RWPE2 (cell line): ENCODE measurements at regions not wholly inside any gene's neighbourhood (a gene's known extent, or its start where the extent isn't known, plus 50 kb on each side); places are given as distances from the start of the nearest gene placed in this dataset.
A peak's percentile ranks its signal among the peaks of the same experiment; 100 is the strongest.

Experiments
- ATAC-seq: fragments of 200-7000 bp; cut with Tn5 transposase; 3 replicates; pipeline ENCODE4 v1.9.1; 2021; ENCODE audit warnings: low read depth
- DNase-seq: peaks from one replicate; pipeline ENCODE4 v3.0.0-alpha.2; 2020; ENCODE audit warnings: low spot score
- H3K27ac ChIP-seq: fragments of 450-650 bp; 2 replicates; pipeline ENCODE4 v1.5.1; 2017; ENCODE audit warnings: mild to moderate bottlenecking; ENCODE audit not compliant: poor library complexity, severe bottlenecking
- H3K27me3 ChIP-seq: fragments of 250-450 bp; sonication (Bioruptor Pico); 2 replicates; pipeline ENCODE4 v1.5.1; 2021; ENCODE audit warnings: mild to moderate bottlenecking, moderate library complexity; ENCODE audit not compliant: insufficient read depth, poor library complexity, severe bottlenecking
- H3K36me3 ChIP-seq: fragments of 250-450 bp; sonication (Bioruptor Pico); 2 replicates; pipeline ENCODE4 v1.5.1; 2020; ENCODE audit warnings: low read depth, mild to moderate bottlenecking, moderate library complexity
- H3K4me1 ChIP-seq: fragments of 250-450 bp; sonication (Bioruptor Pico); 2 replicates; pipeline ENCODE4 v1.5.1; 2021; ENCODE audit warnings: mild to moderate bottlenecking, moderate library complexity; ENCODE audit not compliant: insufficient read depth, poor library complexity, severe bottlenecking
- H3K4me3 ChIP-seq: fragments of 250-450 bp; sonication (Bioruptor Pico); 2 replicates; pipeline ENCODE4 v1.5.1; 2021; ENCODE audit warnings: mild to moderate bottlenecking, moderate library complexity; ENCODE audit not compliant: severe bottlenecking
- H3K9me3 ChIP-seq: fragments of 250-450 bp; sonication (Bioruptor Pico); 2 replicates; pipeline ENCODE4 v1.5.1; 2021; ENCODE audit warnings: mild to moderate bottlenecking, moderate library complexity; ENCODE audit not compliant: severe bottlenecking
- CTCF ChIP-seq: fragments of 450-650 bp; IDR thresholded peaks from one replicate; pipeline ENCODE4 v1.5.1; 2017; ENCODE audit warnings: mild to moderate bottlenecking, moderate library complexity; ENCODE audit not compliant: poor library complexity, severe bottlenecking

GRCh38 chr18:25005541-25006403 lies 346.2 kb downstream of the ZNF521 start:
- peak; percentile 52; the same call in 2 of the 3 replicates for ATAC-seq
- no peak for TF ChIP-seq CTCF
- H3K4me3 ChIP-seq: no peak overlapping the region
- H3K36me3 ChIP-seq: no peaks in the 10 kb centered on the region
- DNase-seq: no peak
- no peaks in the 10 kb centered on the region for H3K4me1 ChIP-seq
- H3K27me3 ChIP-seq: no peaks in the 10 kb centered on the region
- no peaks in the 10 kb centered on the region for H3K9me3 ChIP-seq
- H3K27ac ChIP-seq: no peak overlapping the region

GRCh38 chr18:25010623-25011374 lies 341.2 kb downstream of the ZNF521 start:
- DNase-seq: no peak
- no peak for TF ChIP-seq CTCF

More at GRCh38 chr18:25010623-25011374, 341.2 kb downstream of the ZNF521 start:
- ATAC-seq: no peak
- H3K27ac ChIP-seq: no peak overlapping the region
- H3K36me3 ChIP-seq: no peaks in the 10 kb centered on the region
- no peaks in the 10 kb centered on the region for H3K4me1 ChIP-seq
- no peaks in the 10 kb centered on the region for H3K27me3 ChIP-seq
- H3K4me3 ChIP-seq: no peak overlapping the region
- H3K9me3 ChIP-seq: no peaks in the 10 kb centered on the region
